Adrenal gland (tissue), 5 donors: ENCODE measurements at regions not wholly inside any gene's neighbourhood (a gene's known extent, or its start where the extent isn't known, plus 50 kb on each side); places are given as distances from the start of the nearest gene placed in this dataset.

Experiments
- POLR2A ChIP-seq, 2 donors: fragments of 450-650 bp; IDR thresholded peaks; one replicate each; pipeline ENCODE4 v1.6.1; 2017; ENCODE audit warnings: antibody characterized with exemption in 2 of 2, mild to moderate bottlenecking in 2 of 2, moderate library complexity in 1 of 2
- TF ChIP-seq, protein P1 (sequence below), 6 experiments: fragments of 450-650 bp in 4 of 6; fragments of 200-600 bp in 2 of 6; sonication (generic) in 1 of 6; IDR thresholded peaks; 1 replicate in 5 of 6; 2 replicates in 1 of 6; pipeline versions ENCODE4 v1.5.1 to v1.8.0; 2016 to 2021; ENCODE audit warnings: antibody characterized with exemption in 6 of 6, mild to moderate bottlenecking in 2 of 6, moderate library complexity in 1 of 6
- donor health status: DM: no; HTN: no; CAD: no.

DNA sequence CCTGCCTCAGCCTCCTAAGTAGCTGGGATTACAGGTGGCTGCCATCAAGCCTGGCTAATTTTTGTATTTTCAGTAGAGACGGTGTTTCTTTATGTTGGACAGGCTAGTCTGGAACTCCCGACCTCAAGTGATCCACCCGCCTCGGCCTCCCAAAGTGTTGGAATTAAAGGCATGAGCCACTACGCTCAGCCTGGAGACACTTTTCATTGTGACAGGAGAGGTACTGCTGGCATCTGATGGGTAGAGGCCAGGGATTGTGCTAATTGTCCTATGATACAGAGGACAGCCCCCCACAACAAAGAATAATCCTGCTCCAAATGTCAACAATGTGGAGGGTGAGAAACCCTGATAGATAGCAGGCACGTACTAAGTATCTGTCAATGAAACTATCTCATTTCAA is 91.3 kb upstream of the SLC25A48 start:
- no peak for TF ChIP-seq POLR2A (IDR thresholded peaks at IDR 0.05)
- TF ChIP-seq, protein P1, sequence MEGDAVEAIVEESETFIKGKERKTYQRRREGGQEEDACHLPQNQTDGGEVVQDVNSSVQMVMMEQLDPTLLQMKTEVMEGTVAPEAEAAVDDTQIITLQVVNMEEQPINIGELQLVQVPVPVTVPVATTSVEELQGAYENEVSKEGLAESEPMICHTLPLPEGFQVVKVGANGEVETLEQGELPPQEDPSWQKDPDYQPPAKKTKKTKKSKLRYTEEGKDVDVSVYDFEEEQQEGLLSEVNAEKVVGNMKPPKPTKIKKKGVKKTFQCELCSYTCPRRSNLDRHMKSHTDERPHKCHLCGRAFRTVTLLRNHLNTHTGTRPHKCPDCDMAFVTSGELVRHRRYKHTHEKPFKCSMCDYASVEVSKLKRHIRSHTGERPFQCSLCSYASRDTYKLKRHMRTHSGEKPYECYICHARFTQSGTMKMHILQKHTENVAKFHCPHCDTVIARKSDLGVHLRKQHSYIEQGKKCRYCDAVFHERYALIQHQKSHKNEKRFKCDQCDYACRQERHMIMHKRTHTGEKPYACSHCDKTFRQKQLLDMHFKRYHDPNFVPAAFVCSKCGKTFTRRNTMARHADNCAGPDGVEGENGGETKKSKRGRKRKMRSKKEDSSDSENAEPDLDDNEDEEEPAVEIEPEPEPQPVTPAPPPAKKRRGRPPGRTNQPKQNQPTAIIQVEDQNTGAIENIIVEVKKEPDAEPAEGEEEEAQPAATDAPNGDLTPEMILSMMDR (IDR thresholded peaks at IDR 0.05): no peak
